Medulla oblongata (tissue), 1 donor: ENCODE measurements at regions not wholly inside any gene's neighbourhood (a gene's known extent, or its start where the extent isn't known, plus 50 kb on each side); places are given as distances from the start of the nearest gene placed in this dataset.
"Not testable (repeated sequence)": the region's sequence is repeated elsewhere in the genome, so short reads cannot be mapped to it uniquely, and the experiment has no call there.

Experiments used
- DNase-seq: peaks from one replicate; pipeline ENCODE4 v3.0.0-alpha.2; 2015; ENCODE audit errors: extremely low spot score

DNA sequence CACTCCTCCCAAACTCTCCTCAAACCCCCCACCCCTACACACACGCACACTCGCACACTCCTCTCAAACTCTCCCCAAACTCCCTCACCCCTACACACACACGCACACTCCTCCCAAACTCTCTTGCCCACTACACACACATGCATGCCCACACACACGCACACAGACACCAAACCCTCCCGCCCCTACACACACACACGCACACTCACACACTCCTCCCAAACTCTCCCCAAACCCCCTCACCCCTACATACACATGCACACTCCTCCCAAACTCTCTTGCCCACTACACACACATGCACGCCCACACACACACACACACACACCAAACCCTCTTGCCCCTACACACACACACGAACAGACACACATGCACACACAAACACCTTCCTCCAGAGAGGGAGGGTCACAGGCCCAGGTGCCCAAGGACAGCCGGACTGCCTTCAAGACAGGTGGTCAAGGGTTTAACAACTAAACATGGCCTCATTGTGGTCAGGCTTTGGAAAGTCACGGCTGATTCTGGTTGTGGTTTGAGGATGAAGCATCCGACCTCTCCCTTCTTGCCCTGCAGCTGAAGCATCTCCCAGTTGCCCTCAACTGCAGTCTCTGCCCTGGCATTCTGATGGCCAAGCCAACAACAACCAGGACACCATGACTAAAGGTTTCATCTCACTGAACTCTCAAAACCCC lies 72.3 kb upstream of the SNTG2 start:
- DNase-seq: no peak

- DNase-seq: no peak
These were observed 72.9 kb upstream of the SNTG2 start for GRCh38 chr2:877747-878146.

DNA sequence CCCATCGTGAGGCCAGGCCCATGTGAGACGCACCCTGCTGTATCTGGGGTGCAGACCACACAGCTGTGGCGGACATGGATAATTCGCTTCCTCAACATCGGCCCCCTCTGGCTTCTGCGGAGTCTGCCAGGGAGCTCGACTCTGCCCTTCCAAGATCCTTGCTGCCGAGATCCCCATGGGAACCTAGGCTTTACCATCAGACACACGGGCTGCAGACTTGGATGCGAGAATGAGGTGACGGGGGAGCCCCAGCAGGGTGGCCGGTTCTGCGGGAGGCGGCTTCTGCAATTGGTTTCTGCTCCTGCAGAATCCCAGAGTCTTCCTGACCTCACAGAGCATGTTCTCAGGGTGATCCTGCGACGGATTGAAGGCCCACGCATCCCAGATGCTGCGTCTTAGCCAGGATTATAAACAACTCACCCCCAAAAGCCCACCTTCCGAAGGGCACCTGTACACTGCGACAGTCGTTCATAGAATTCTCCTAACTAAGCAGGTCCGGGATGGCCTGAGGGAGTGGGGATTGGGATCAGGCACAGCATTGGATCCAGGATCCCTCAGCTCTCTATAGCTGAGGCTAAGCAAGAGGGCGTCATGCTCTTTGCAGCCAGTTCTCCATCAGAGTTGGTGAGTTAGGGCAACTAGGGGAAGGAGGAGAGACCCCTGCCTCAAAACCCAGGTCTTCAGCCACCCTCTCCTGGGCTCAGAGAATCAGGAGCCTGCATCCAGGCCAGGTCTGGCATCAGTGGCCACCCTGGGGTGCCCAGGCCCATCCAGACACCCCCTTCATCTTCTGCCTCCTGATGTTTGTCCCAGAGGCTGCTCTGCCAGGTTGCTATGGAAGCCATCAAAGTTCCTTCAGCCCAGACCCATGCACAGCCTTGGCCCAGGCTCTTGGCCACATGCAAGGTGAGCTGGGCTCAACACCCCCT lies 74.7 kb upstream of the SNTG2 start:
- DNase-seq: no peak

DNA sequence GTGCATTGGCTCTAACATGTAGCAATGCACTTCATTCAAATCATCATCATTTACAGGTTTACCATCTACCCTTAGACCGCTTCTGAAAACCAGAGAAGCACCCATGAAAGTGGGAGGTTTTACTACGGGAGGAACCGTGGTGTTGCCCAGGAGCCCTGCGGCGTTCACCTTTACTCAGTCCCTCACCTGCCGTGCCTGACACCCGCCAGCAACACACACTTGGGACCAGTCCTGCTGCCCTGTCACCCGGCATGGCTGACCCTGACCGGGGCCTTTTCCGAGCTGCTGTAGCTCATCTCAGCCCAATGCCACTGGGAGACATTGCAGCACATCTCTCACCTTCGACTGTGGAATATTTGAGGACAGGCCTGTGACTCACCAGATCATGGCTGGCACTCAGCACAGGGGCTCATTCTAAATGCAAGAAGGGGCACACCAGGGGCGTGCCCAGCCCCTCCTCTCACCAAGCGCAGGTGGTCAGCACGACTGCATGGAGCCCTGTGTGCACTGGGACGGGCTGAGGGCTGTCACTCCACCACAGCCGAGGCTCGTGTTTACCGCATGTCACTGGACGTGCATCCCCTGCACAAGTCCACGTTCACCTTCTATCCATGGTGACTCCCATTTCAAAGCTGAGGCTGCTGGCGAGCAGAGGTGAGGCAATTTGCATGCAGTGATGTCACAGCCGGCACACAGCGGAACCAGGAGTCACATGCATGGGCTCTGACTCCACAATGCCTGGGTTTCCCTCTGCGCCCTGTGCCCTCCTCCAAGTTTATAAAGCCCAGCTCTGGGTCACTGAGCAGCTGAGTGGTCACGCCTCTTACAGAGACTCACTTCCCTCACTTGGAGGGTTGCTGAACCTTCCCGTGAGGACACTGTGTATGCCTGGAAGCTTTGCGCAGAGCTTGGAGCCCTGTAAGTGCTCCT lies 76.7 kb upstream of the SNTG2 start:
- no peak for DNase-seq

- DNase-seq: no peak
These were observed 77.6 kb upstream of the SNTG2 start for GRCh38 chr2:873027-873426.

DNA sequence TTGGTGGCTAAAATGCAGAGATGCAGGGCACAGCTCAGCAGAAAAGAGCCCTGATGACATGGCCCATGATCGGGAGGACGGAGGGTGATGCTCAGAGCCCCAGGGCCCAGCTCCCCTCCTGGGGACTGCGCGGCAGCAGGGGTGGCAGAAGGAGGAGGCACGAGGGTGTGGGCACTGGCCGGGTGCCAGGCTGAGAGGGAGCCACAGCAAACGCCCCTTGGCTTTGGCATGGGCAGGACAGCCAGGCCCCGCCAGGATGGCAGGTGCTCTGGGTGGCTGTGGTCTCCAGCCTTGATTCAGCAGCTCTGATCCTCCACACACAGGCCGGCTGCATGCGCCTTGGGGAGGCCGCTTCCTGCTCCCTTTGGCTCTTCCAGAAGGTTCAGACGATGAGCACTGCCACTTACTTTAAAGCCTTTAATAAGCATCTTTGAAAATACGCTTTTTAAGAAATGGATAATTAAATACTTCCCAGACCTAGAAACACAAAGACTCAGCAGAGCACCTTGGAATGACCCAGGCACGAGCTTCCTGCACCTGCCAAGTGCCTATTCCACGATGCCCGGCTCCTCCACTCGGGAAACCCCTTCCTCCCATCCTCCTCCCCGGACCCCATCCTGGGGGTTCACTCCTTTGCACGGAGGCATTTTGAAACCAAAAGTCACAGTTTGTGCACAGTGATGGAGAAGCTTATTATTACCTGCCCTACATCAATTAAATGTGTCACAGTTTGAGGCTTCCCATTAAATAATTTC lies 78.5 kb upstream of the SNTG2 start:
- DNase-seq: no peak

DNA sequence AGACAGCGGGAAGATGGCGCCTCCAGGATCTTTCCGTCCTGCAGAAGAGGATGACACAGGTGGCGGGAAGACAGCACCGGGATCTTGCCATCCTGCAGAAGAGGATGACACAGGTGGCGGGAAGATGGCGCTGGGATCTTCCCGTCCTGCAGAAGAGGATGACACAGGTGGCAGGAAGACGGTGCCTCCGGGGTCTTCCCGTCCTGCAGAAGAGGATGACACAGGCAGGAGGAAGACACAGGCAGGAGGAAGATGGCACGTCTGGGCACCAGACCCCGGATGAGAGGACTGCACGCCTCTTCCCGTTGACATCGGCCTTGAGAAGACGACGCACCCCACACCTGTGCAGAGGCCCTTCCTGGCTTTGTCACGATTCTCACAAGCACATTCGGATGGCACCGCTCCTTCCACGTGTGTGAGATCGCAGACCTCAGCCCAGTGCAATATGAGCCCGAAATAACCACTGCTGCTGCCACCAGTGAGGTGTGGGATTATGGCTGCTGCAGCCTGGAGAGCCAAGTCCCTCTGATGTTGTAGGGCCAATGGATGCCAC lies 79.4 kb upstream of the SNTG2 start:
- no peak for DNase-seq

DNA sequence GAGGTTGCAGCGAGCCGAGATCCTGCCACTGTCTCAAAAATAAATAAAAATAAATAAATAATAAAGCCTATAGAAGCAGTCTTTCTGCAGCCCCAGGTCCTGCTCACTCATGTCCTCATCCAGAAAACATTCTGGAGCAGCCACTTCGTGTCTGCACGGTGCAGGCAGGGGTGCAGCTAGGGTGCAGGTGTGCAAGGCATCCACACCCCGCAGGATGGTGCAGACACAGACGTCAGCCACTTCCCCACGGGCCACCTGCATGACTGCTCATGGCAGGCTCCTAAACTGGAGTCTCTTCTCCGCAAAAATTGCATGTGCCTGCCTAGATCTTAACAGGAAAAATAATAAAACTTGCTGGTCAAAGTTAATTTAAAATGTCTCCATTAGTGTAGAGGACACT lies 80.2 kb upstream of the SNTG2 start:
- no peak for DNase-seq

- no peak for DNase-seq
These were observed 80.8 kb upstream of the SNTG2 start for GRCh38 chr2:869894-870293.

- no peak for DNase-seq
These were observed 81.2 kb upstream of the SNTG2 start for GRCh38 chr2:869357-869871.

DNA sequence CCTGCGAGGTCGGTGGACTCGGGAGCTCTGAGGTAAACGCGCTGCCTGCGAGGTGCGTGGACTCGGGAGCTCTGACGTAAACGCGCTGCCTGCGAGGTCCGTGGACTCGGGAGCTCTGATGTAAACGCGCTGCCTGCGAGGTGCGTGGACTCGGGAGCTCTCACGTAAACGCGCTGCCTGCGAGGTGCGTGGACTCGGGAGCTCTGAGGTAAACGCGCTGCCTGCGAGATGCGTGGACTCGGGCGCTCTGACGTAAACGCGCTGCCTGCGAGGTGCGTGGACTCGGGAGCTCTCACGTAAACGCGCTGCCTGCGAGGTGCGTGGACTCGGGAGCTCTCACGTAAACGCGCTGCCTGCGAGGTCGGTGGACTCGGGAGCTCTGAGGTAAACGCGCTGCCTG lies 81.8 kb upstream of the SNTG2 start:
- DNase-seq: not testable (repeated sequence)

GRCh38 chr2:867296-867695 lies 83.4 kb upstream of the SNTG2 start:
- DNase-seq: no peak

DNA sequence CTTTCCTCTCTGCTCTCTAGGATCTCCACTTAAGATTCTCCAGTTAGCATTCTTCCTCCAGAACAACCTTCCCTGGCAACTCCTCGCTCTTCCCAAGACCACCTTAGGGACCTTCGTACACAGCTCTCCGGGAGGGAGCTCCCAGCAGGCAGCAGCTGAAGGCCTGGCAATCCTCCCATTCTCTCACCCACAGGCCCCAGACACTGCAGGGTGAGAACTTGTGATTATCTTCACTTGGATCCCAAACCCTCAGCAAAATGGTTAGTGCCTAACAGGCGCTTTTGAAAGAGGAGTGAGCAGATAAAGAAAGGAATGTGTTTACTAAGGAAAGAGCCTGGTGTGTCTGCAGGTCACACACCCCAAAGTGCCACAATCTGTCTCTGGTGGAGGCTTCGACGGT lies 83.8 kb upstream of the SNTG2 start:
- no peak for DNase-seq

GRCh38 chr2:866009-866680 lies 84.5 kb upstream of the SNTG2 start:
- DNase-seq: no peak

DNA sequence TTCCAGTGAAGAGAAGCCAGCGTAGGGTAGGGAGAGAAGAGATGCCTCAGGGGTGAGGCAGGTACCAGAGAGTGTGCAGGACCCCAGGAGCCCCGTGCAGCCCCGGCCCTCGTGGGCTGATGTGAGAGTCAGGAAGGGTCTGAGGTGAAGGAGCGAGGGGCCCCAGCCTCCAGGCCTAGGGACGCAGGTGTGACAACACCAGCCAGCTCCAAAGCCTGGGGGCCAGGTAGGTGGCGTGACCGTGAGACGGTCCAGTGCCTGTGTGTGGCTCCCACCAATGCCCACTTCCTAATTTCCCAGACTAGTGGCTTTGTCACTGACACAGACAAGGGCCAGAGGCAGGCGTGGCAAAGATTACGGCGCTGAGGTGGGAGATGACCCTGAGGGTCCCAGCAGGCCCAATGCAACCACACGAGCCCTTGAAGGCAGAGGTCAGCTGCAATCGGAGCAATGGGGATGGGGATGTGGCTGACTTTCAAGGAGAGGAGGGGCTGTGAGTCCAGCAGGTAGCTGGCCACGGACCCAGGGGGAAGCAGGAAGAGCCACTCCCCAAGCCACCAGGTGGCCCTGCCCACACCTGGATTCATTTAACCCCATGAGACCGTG lies 86.0 kb upstream of the SNTG2 start:
- no peak for DNase-seq

DNA sequence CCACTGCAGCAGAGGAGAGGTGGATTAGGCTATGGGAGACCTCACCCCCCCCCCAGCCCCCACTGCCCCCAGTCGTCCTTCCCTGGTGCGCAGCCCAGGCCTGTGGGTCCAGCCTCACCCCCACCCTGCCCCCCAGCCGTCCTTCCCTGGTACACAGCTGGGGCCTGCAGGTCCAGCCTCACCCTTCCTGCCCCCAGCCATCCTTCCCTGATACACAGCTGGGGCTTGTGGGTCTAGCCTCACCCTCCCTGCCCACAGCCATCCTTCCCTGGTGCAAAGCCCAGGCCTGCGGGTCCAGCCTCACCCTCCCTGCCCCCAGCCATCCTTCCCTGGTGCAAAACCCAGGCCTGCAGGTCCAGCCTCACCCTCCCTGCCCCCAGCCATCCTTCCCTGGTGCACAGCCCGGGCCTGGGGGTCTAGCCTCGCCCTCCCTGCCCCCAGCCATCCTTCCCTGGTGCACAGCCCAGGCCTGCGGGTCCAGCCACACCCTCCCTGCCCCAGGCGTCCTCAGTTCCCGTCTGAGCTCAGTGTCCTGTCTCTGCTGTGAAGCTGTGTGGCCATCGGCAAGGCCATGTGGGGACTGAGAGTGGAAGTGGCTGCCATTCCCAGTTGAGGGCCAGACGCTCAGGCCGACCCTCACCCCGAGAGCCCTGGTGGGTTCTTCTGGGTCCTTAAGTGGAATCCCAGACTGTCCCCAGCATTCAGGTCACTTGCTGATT lies 86.8 kb upstream of the SNTG2 start:
- DNase-seq: no peak

DNA sequence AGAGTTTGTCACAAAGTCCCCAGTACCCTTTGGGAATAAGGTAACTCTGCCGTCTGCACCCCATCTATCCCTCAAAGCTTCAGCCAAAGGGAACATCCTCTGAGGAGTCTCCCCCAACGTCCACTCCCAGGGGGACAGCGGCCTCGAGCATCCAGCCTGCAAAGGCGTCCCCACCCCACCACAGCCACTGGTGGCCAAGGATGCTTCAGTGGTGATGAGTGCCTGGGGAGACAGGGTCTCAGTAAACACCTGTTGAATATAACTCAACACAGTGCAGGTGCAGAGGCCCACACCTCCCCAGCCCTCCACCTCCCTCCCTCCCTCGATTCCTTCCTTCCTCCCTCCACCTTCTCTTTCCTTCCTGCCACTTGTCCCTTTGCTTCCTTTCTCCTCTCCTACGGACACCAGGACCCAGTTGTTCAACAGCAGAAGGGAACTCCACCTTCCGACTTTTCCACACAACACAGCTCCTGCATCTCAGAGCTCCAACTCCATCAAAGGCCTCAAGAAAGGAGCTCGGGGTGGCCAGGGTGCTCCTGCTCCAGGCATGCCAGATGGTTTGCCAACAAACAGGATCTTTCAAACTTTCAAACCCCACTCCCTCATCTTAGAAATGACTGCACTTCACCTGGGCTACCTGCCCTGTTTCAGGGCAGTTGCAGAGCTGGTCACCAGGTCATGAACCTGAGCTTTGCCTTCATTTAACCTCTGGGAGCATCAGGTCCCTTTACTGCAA lies 87.8 kb upstream of the SNTG2 start:
- no peak for DNase-seq

GRCh38 chr2:862355-862687 lies 88.3 kb upstream of the SNTG2 start:
- DNase-seq: no peak
